Nephron (organoid): ENCODE measurements at regions not wholly inside any gene's neighbourhood (a gene's known extent, or its start where the extent isn't known, plus 50 kb on each side); places are given as distances from the start of the nearest gene placed in this dataset.

Experiments
- H3K27ac Mint-ChIP-seq, 3 experiments: 2 replicates each; pipeline ENCODE4 v1.8.0; 2020; ENCODE audit warnings: mixed read lengths in 3 of 3, mild to moderate bottlenecking in 2 of 3, moderate library complexity in 1 of 3
- H3K27me3 Mint-ChIP-seq: 2 replicates; pipeline ENCODE4 v1.8.0; 2021; ENCODE audit warnings: low read depth, mild to moderate bottlenecking, moderate library complexity, mixed read lengths
- H3K36me3 Mint-ChIP-seq: 2 replicates; pipeline ENCODE4 v1.8.0; 2020; ENCODE audit warnings: low read depth, mixed read lengths
- H3K4me1 Mint-ChIP-seq: 2 replicates; pipeline ENCODE4 v1.8.0; 2020; ENCODE audit warnings: mixed read lengths
- H3K4me3 Mint-ChIP-seq, 3 experiments: 2 replicates each; pipeline ENCODE4 v1.8.0; 2020; ENCODE audit warnings: mild to moderate bottlenecking in 3 of 3, mixed read lengths in 3 of 3, moderate library complexity in 2 of 3
- H3K9me3 Mint-ChIP-seq: 2 replicates; pipeline ENCODE4 v1.8.0; 2020; ENCODE audit warnings: mixed read lengths
- TF ChIP-seq, protein P1 (sequence below), 3 experiments: fragments of 200-600 bp; sonication (generic); IDR thresholded peaks; one replicate each; pipeline ENCODE4 v1.5.0; 2021; ENCODE audit warnings: antibody characterized with exemption in 3 of 3; ENCODE audit not compliant: unreplicated experiment in 3 of 3

DNA sequence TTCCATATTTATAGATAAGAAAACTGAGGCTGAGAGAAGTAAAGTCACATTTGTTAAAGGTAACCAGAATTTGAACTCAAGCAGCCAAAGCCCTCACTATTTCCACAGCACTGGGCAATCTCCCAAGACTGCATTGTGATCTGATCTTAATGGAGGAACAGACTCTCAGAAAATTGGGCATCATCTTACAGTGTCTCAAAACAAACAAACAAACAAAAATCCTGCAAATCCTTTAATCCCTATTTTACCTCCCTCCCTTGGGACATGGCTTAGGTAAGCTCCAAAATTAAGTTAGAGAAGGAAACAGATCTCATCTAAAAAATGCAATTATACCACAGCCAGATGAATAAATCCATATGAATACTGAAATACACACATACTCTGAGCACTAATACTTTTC is 57.5 kb downstream of the FHIP2A start:
- peaks cover 15% of the 10 kb centered on the region for H3K27me3 Mint-ChIP-seq
- H3K4me1 Mint-ChIP-seq: peaks cover 55% of the 10 kb centered on the region
- H3K27ac Mint-ChIP-seq: peak overlapping the region; percentile 96 to 98 (median 96)
- no peak overlapping the region for H3K4me3 Mint-ChIP-seq
- no peaks in the 10 kb centered on the region for H3K36me3 Mint-ChIP-seq
- TF ChIP-seq, protein P1, sequence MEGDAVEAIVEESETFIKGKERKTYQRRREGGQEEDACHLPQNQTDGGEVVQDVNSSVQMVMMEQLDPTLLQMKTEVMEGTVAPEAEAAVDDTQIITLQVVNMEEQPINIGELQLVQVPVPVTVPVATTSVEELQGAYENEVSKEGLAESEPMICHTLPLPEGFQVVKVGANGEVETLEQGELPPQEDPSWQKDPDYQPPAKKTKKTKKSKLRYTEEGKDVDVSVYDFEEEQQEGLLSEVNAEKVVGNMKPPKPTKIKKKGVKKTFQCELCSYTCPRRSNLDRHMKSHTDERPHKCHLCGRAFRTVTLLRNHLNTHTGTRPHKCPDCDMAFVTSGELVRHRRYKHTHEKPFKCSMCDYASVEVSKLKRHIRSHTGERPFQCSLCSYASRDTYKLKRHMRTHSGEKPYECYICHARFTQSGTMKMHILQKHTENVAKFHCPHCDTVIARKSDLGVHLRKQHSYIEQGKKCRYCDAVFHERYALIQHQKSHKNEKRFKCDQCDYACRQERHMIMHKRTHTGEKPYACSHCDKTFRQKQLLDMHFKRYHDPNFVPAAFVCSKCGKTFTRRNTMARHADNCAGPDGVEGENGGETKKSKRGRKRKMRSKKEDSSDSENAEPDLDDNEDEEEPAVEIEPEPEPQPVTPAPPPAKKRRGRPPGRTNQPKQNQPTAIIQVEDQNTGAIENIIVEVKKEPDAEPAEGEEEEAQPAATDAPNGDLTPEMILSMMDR (IDR thresholded peaks at IDR 0.05; ENCODE audit: unreplicated experiment in 3 of 3): no peak
- no peaks in the 10 kb centered on the region for H3K9me3 Mint-ChIP-seq

DNA sequence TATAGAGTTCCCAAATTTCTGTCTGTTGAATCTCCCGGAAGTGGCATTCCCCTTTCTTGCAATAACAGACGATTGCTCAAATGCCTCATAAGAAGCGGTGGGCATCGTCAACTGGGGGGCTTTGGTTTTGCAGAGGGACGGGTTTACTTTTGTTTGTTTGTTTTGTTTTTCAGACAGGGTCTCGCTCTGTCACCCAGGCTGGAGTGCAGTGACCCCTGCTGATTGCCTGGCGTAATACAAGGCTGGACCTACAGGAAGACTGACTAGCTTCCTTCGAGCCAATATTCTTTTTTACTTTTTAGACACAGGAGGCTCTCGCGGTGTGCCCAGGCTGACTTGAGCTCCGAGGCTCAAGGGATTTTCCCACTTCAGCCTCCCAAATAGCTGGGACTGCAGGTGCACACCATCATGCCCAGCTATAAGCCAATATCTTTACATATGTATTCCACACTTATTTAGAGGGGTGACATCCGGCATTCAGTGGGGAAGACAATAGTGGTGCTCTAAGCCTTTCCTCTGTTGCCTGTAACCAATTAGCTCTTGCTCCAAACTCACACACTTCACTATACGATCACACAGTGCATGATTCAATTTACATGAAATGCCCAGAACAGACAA is 58.1 kb downstream of the FHIP2A start:
- Mint-ChIP-seq H3K4me3 (peak overlapping the region in 1 of 3 experiments; percentile 27), H3K9me3 (no peaks in the 10 kb centered on the region), H3K27me3 (peaks cover 15% of the 10 kb centered on the region), H3K27ac (peak overlapping the region; percentile 96 to 98 (median 96)), H3K36me3 (no peaks in the 10 kb centered on the region), H3K4me1 (peaks cover 58% of the 10 kb centered on the region)
- TF ChIP-seq, protein P1 (IDR thresholded peaks at IDR 0.05; ENCODE audit: unreplicated experiment in 3 of 3): peak; percentile 47 to 48 (median 48)

GRCh38 chr10:114881417-114881816 is 56.6 kb upstream of the TRUB1 start:
- Mint-ChIP-seq H3K27ac (peak overlapping the region; percentile 96 to 98 (median 96)), H3K4me3 (peak overlapping the region in 2 of 3 experiments; percentile 39 to 66), H3K4me1 (peaks cover 59% of the 10 kb centered on the region), H3K36me3 (no peaks in the 10 kb centered on the region), H3K27me3 (peaks cover 9% of the 10 kb centered on the region), H3K9me3 (no peaks in the 10 kb centered on the region)
- TF ChIP-seq, protein P1 (IDR thresholded peaks at IDR 0.05; ENCODE audit: unreplicated experiment in 3 of 3): no peak

DNA sequence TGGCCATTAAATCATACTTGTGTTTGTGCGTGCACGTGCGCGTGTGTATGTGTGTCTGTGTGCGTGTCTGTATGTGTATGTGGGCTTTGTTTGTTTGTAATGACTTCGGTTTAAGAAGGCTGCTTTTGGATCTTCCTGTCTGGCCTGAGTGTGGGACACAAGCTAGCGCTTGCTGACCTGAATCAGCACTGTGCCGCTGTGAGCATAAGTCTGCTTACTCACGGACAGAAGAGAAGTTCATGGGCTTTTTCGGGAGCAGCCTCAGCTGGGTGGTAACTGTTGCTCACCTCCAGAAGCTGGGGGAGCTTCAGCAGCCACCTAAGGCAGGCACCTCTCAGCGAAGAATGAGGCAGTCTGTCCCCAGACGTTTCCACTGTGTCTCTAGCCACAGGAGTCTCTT is 56.1 kb upstream of the TRUB1 start:
- no peaks in the 10 kb centered on the region for H3K9me3 Mint-ChIP-seq
- H3K4me3 Mint-ChIP-seq: peak overlapping the region in 2 of 3 experiments; percentile 11 to 66
- H3K27ac Mint-ChIP-seq: peak overlapping the region; percentile 96 to 98 (median 96)

GRCh38 chr10:114885443-114885842 is 52.6 kb upstream of the TRUB1 start:
- Mint-ChIP-seq H3K4me1 (peaks cover 42% of the 10 kb centered on the region), H3K27me3 (peaks cover 4% of the 10 kb centered on the region), H3K27ac (peak overlapping the region in 2 of 3 experiments; percentile 40 to 53), H3K4me3 (no peak overlapping the region), H3K36me3 (no peaks in the 10 kb centered on the region), H3K9me3 (no peaks in the 10 kb centered on the region)
- TF ChIP-seq, protein P1 (IDR thresholded peaks at IDR 0.05; ENCODE audit: unreplicated experiment in 3 of 3): no peak

More for the DNA sequence above, 56.1 kb upstream of the TRUB1 start:
- Mint-ChIP-seq H3K36me3 (no peaks in the 10 kb centered on the region), H3K4me1 (peaks cover 56% of the 10 kb centered on the region), H3K27me3 (peaks cover 7% of the 10 kb centered on the region)
- TF ChIP-seq, protein P1 (IDR thresholded peaks at IDR 0.05; ENCODE audit: unreplicated experiment in 3 of 3): no peak
